Gastrocnemius medialis (tissue), 4 donors: ENCODE measurements at regions not wholly inside any gene's neighbourhood (a gene's known extent, or its start where the extent isn't known, plus 50 kb on each side); places are given as distances from the start of the nearest gene placed in this dataset.

Experiments
- ATAC-seq, 2 donors: fragments of 150-250 bp; one replicate each; pipeline ENCODE4 v1.9.1; 2016
- DNase-seq, 2 donors: peaks; one replicate each; pipeline ENCODE4 v3.0.0-alpha.2; 2019
- H3K27ac ChIP-seq, 4 donors: fragments of 200-600 bp; sonication (generic); 1 replicate in 1 of 4; 2 replicates in 3 of 4; pipeline ENCODE4 v1.5.1; 2016 to 2018; ENCODE audit warnings: mild to moderate bottlenecking in 2 of 4, moderate library complexity in 1 of 4
- H3K27me3 ChIP-seq, 3 donors: fragments of 200-600 bp; sonication (generic) in 2 of 3; 1 replicate in 1 of 3; 2 replicates in 2 of 3; pipeline versions ENCODE4 v1.5.1 to v1.6.0; 2016 to 2019; ENCODE audit warnings: mild to moderate bottlenecking in 1 of 3, moderate library complexity in 1 of 3
- H3K36me3 ChIP-seq, 2 donors: fragments of 200-600 bp; sonication (generic) in 1 of 2; one replicate each; pipeline ENCODE4 v1.5.1; 2017 to 2018
- H3K4me1 ChIP-seq, 2 donors: fragments of 200-600 bp; sonication (generic) in 1 of 2; one replicate each; pipeline ENCODE4 v1.5.1; 2016 to 2017; ENCODE audit warnings: mild to moderate bottlenecking in 2 of 2
- H3K4me3 ChIP-seq, 4 donors: fragments of 200-600 bp; sonication (generic) in 3 of 4; 1 replicate in 1 of 4; 2 replicates in 3 of 4; pipeline ENCODE4 v1.5.1; 2016 to 2019; ENCODE audit warnings: mild to moderate bottlenecking in 2 of 4
- H3K9me3 ChIP-seq, 3 donors: fragments of 200-600 bp; sonication (generic) in 2 of 3; 1 replicate in 1 of 3; 2 replicates in 2 of 3; pipeline ENCODE4 v1.5.1; 2016 to 2019
- CTCF ChIP-seq, 5 experiments: fragments of 450-650 bp in 3 of 5; fragments of 200-600 bp in 2 of 5; sonication (generic) in 2 of 5; IDR thresholded peaks in 4 of 5; conservative IDR thresholded peaks in 1 of 5; 1 replicate in 4 of 5; 2 replicates in 1 of 5; pipeline ENCODE4 v1.5.1; 2016 to 2019; ENCODE audit warnings: antibody characterized with exemption in 5 of 5, mild to moderate bottlenecking in 3 of 5, moderate library complexity in 3 of 5
- POLR2A ChIP-seq, 2 donors: fragments of 450-650 bp; IDR thresholded peaks; one replicate each; pipeline ENCODE4 v1.6.1; 2017; ENCODE audit warnings: antibody characterized with exemption in 2 of 2, mild to moderate bottlenecking in 2 of 2, moderate library complexity in 2 of 2
- in situ Hi-C, 4 donors: fragments of 200-750 bp; cut with MboI; loops; one replicate each; pipeline versions ENCODE4 v1.15.0 to v1.8.0; 2017; ENCODE audit warnings: low sequenced_read_pairs in 4 of 4
- intact Hi-C: fragments of 100-400 bp; cut with DNase I; formaldehyde crosslinking; loops from one replicate; pipeline ENCODE4 v1.15.1; 2023; ENCODE audit warnings: low total_unique reads

GRCh38 chr5:120886351-120886860 lies 422.3 kb downstream of the PRR16 start:
- Histone ChIP-seq H3K4me1 (no peaks in the 10 kb centered on the region), H3K4me3 (no peak overlapping the region), H3K36me3 (no peaks in the 10 kb centered on the region), H3K27ac (no peak overlapping the region), H3K9me3 (no peaks in the 10 kb centered on the region), H3K27me3 (no peaks in the 10 kb centered on the region)
- intact Hi-C loops (no loop called here), in situ Hi-C loops (no loop called here)
- DNase-seq (no peak), ATAC-seq (no peak)
- TF ChIP-seq POLR2A (IDR thresholded peaks at IDR 0.05), result no peak
- TF ChIP-seq CTCF (IDR thresholded peaks at IDR 0.05 in 4 of 5, conservative IDR thresholded peaks at IDR 0.05 in 1 of 5), result no peak

GRCh38 chr5:120895660-120896059 lies 431.6 kb downstream of the PRR16 start:
- Histone ChIP-seq H3K9me3 (no peaks in the 10 kb centered on the region), H3K4me1 (no peaks in the 10 kb centered on the region)
- in situ Hi-C loops, result no loop called here

GRCh38 chr5:120901199-120901598 lies 437.1 kb downstream of the PRR16 start:
- no peaks in the 10 kb centered on the region for H3K27me3 ChIP-seq
- ATAC-seq (no peak), DNase-seq (no peak)
- intact Hi-C loops (no loop called here), in situ Hi-C loops (no loop called here)
- H3K27ac ChIP-seq, result no peak overlapping the region
- H3K4me1 ChIP-seq, result no peaks in the 10 kb centered on the region
- H3K4me3 ChIP-seq, result no peak overlapping the region
- TF ChIP-seq POLR2A (IDR thresholded peaks at IDR 0.05) (no peak), CTCF (IDR thresholded peaks at IDR 0.05 in 4 of 5, conservative IDR thresholded peaks at IDR 0.05 in 1 of 5) (no peak)
- no peaks in the 10 kb centered on the region for H3K36me3 ChIP-seq
- H3K9me3 ChIP-seq, result no peaks in the 10 kb centered on the region

More at GRCh38 chr5:120895660-120896059, 431.6 kb downstream of the PRR16 start:
- DNase-seq (no peak), ATAC-seq (no peak)
- intact Hi-C loops, result no loop called here
- no peak for TF ChIP-seq CTCF (IDR thresholded peaks at IDR 0.05 in 4 of 5, conservative IDR thresholded peaks at IDR 0.05 in 1 of 5)
- no peak for TF ChIP-seq POLR2A (IDR thresholded peaks at IDR 0.05)
- Histone ChIP-seq H3K27me3 (no peaks in the 10 kb centered on the region), H3K36me3 (no peaks in the 10 kb centered on the region), H3K4me3 (no peak overlapping the region), H3K27ac (no peak overlapping the region)

GRCh38 chr5:120907953-120908352 lies 443.9 kb downstream of the PRR16 start:
- ATAC-seq (no peak), DNase-seq (no peak)
- Histone ChIP-seq H3K27ac (no peak overlapping the region), H3K9me3 (no peaks in the 10 kb centered on the region), H3K36me3 (no peaks in the 10 kb centered on the region), H3K27me3 (no peaks in the 10 kb centered on the region), H3K4me1 (no peaks in the 10 kb centered on the region), H3K4me3 (no peak overlapping the region)
- no peak for TF ChIP-seq CTCF (IDR thresholded peaks at IDR 0.05 in 4 of 5, conservative IDR thresholded peaks at IDR 0.05 in 1 of 5)
- no peak for TF ChIP-seq POLR2A (IDR thresholded peaks at IDR 0.05)
- in situ Hi-C loops, result no loop called here
- intact Hi-C loops, result no loop called here

GRCh38 chr5:120910629-120911028 lies 446.5 kb downstream of the PRR16 start:
- in situ Hi-C loops, result no loop called here
- intact Hi-C loops, result no loop called here

More at GRCh38 chr5:120910629-120911028, 446.5 kb downstream of the PRR16 start:
- H3K9me3 ChIP-seq, result no peaks in the 10 kb centered on the region
- H3K27ac ChIP-seq, result no peak overlapping the region
- H3K27me3 ChIP-seq, result no peaks in the 10 kb centered on the region
- no peak overlapping the region for H3K4me3 ChIP-seq
- no peaks in the 10 kb centered on the region for H3K36me3 ChIP-seq
- no peak for ATAC-seq
- no peak for DNase-seq
- TF ChIP-seq POLR2A (IDR thresholded peaks at IDR 0.05) (no peak), CTCF (IDR thresholded peaks at IDR 0.05 in 4 of 5, conservative IDR thresholded peaks at IDR 0.05 in 1 of 5) (no peak)
- no peaks in the 10 kb centered on the region for H3K4me1 ChIP-seq
